ENCODE measurements at regions not wholly inside any gene's neighbourhood (a gene's known extent, or its start where the extent isn't known, plus 50 kb on each side); places are given as distances from the start of the nearest gene placed in this dataset.

- intact Hi-C loops (cut with DNase I): no loop called here
- Histone ChIP-seq H3K9me3 (no peaks in the 10 kb centered on the region), H3K4me3 (no peak overlapping the region), H3K27ac (no peak overlapping the region), H3K27me3 (no peaks in the 10 kb centered on the region), H3K36me3 (no peaks in the 10 kb centered on the region), H3K4me1 (no peaks in the 10 kb centered on the region)
- TF ChIP-seq CTCF (IDR thresholded peaks at IDR 0.05) (no peak), EP300 (IDR thresholded peaks at IDR 0.05) (no peak), POLR2A (IDR thresholded peaks at IDR 0.05) (no peak), POLR2AphosphoS5 (IDR thresholded peaks at IDR 0.05) (no peak)
- 58 to 68% methylated on average over 2 of the region's 2 CpGs for WGBS, 2 donors
- no peak for DNase-seq
These were observed 225.3 kb upstream of the IRF2BP2 start for GRCh38 chr1:234835239-234835638.

- TF ChIP-seq CTCF (IDR thresholded peaks at IDR 0.05) (no peak), POLR2AphosphoS5 (IDR thresholded peaks at IDR 0.05) (no peak), EP300 (IDR thresholded peaks at IDR 0.05) (no peak), POLR2A (IDR thresholded peaks at IDR 0.05) (no peak)
- no peaks in the 10 kb centered on the region for H3K9me3 ChIP-seq
- 90 to 94% methylated on average over 4 of the region's 4 CpGs for WGBS, 2 donors
- H3K4me3 ChIP-seq: no peak overlapping the region
- intact Hi-C loops (cut with DNase I): no loop called here
- no peak for DNase-seq
- H3K4me1 ChIP-seq: no peaks in the 10 kb centered on the region
- H3K27me3 ChIP-seq: no peaks in the 10 kb centered on the region
- H3K36me3 ChIP-seq: no peaks in the 10 kb centered on the region
- H3K27ac ChIP-seq: no peak overlapping the region
These were observed 223.7 kb upstream of the IRF2BP2 start for GRCh38 chr1:234833646-234834045.

- intact Hi-C loops (cut with DNase I): no loop called here
- TF ChIP-seq POLR2A (IDR thresholded peaks at IDR 0.05) (no peak), CTCF (IDR thresholded peaks at IDR 0.05) (no peak), POLR2AphosphoS5 (IDR thresholded peaks at IDR 0.05) (no peak), EP300 (IDR thresholded peaks at IDR 0.05) (no peak)
These were observed 223.1 kb upstream of the IRF2BP2 start for GRCh38 chr1:234833118-234833517.

DNA sequence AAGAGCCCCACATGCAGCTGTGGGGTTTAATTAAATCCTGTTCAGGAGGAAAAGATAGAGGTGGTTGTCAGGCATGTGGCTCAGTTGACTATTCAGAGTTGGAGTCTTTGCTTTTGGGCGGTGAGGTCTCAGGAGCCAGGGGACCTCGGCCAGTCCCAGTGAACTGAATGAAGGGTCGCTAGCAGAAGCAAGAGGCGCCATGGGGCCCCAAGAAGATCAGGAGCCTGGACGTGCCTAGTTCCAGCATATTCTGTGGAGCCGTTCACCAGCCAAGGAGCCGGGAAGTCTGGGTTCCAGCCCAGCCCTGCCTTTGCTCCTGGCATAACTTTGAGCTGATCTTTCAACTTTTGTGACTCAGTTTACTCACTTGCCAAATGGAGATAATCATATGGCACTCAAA, 217.7 kb upstream of the IRF2BP2 start:
- Histone ChIP-seq H3K4me1 (no peaks in the 10 kb centered on the region), H3K9me3 (no peaks in the 10 kb centered on the region), H3K27me3 (no peaks in the 10 kb centered on the region), H3K27ac (no peak overlapping the region), H3K36me3 (no peaks in the 10 kb centered on the region), H3K4me3 (no peak overlapping the region)
- WGBS, 2 donors: 85 to 89% methylated on average over 7 of the region's 7 CpGs
- intact Hi-C loops (cut with DNase I): loop anchor here (10.0 kb wide), 3 partner anchors 87 to 257 kb away; partner anchors contain the start of gene IRF2BP2
- TF ChIP-seq EP300 (IDR thresholded peaks at IDR 0.05): no peak
- no peak for TF ChIP-seq POLR2AphosphoS5 (IDR thresholded peaks at IDR 0.05)
- TF ChIP-seq CTCF (IDR thresholded peaks at IDR 0.05): no peak
- no peak for TF ChIP-seq POLR2A (IDR thresholded peaks at IDR 0.05)
- DNase-seq: no peak

More at GRCh38 chr1:234833118-234833517, 223.1 kb upstream of the IRF2BP2 start:
- no peaks in the 10 kb centered on the region for H3K4me1 ChIP-seq
- H3K27ac ChIP-seq: no peak overlapping the region
- H3K27me3 ChIP-seq: no peaks in the 10 kb centered on the region
- no peaks in the 10 kb centered on the region for H3K36me3 ChIP-seq
- no peaks in the 10 kb centered on the region for H3K9me3 ChIP-seq
- WGBS, 2 donors: 94 to 95% methylated on average over 4 of the region's 4 CpGs
- no peak for DNase-seq
- no peak overlapping the region for H3K4me3 ChIP-seq

DNA sequence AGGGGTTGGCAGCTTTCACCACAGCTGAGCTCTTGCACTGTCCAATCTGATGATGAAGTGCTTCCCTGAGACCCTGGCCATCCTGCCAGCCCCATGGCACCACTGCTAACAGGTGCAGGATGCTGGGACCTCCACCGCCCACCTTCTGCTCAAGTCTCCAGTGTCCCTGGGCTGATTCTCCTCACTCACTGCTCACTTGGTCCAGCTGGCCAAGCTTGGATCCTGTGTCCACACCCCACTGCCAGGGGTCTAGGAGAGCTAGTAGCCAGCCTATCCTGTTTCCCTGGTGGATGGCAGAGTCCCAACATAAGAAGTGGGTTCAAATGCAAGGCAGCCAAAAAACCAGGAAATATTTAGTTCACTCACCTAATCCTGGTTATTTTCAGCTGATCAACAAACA, 217.2 kb upstream of the IRF2BP2 start:
- no peaks in the 10 kb centered on the region for H3K27me3 ChIP-seq
- no peak overlapping the region for H3K4me3 ChIP-seq
- H3K36me3 ChIP-seq: no peaks in the 10 kb centered on the region
- no peak overlapping the region for H3K27ac ChIP-seq
- no peak for TF ChIP-seq POLR2AphosphoS5 (IDR thresholded peaks at IDR 0.05)
- TF ChIP-seq EP300 (IDR thresholded peaks at IDR 0.05): no peak
- no peak for TF ChIP-seq POLR2A (IDR thresholded peaks at IDR 0.05)
- no peak for TF ChIP-seq CTCF (IDR thresholded peaks at IDR 0.05)
- no peaks in the 10 kb centered on the region for H3K9me3 ChIP-seq
- WGBS, 2 donors: 92 to 98% methylated on average over 1 of the region's 1 CpG
- intact Hi-C loops (cut with DNase I): loop anchor here (10.0 kb wide), 3 partner anchors 88 to 258 kb away; partner anchors contain the start of gene IRF2BP2
- no peak for DNase-seq
- H3K4me1 ChIP-seq: no peaks in the 10 kb centered on the region
